ENCODE measurements at regions not wholly inside any gene's neighbourhood (a gene's known extent, or its start where the extent isn't known, plus 50 kb on each side); places are given as distances from the start of the nearest gene placed in this dataset.

DNA sequence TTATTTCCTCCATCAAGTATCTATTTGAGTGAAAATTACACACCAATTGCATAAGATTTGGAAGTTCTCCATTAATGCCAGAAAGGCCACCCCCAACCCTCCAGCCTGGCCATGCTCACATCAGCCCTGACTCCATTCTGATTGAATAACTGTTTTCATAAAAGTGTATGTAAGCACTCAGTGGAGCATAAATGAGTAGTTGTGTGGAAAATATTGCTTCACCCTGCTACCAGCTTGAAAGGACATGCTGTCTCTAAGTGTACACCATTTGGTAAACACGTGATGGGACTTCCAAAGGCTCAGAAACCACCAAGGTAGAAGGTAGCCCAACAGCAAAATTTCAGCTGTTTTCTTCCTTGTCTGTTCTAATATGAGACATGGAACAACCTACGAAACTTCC, 393.8 kb downstream of the ZNF385D start:
- DNase-seq (ENCODE audit: low spot score): no peak
- intact Hi-C loops (cut with DNase I): no loop called here

DNA sequence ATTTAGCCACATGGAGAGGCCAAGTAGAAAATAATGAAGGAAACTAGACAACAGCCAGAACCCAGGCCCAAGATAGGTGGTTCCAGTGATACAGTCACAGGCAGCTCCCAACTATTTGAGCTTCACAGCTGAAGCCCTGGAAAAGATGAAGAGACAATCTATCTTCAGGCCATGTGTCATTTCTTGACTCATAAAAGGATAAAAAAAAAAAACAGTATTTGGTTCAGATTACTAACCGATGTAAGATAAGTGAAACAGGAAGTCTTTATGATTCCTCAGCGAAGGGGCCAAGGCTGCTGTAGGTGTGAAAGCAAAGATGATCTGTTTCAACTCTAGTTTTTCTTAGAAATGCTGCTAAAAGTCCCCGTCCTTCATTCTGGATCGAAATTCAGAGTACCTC, 394.6 kb downstream of the ZNF385D start:
- intact Hi-C loops (cut with DNase I): no loop called here

DNA sequence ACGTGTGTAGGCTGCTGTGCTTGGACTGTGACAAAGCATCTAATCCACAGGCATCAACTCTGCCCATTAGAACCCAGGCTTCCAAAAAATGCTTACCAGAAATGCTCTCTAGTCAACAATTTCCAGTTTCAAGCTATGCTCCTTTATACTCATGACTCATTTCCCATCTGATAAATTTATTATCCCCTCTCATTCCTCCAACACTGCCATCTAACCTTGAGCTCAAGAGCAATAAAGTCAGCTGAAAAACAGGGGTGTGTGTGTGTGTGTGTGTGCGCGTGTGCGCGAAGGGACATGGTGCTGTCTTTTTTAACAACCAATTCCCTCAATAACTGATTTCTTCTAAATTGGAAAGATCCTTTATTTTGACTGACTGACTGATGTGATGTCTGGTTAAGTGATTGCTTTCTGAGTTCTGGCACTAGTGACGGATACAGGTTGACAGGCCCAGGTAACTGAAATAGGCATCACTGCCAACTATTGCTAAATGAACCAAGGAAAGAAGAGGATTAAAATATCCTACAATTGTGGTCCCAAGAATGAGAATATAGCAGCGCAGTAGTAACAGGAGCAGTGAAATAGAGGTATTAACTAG, 405.5 kb downstream of the ZNF385D start:
- intact Hi-C loops (cut with DNase I): no loop called here
- DNase-seq (ENCODE audit: low spot score): no peak

More for the DNA sequence above, 394.6 kb downstream of the ZNF385D start:
- no peak for DNase-seq (ENCODE audit: low spot score)

DNA sequence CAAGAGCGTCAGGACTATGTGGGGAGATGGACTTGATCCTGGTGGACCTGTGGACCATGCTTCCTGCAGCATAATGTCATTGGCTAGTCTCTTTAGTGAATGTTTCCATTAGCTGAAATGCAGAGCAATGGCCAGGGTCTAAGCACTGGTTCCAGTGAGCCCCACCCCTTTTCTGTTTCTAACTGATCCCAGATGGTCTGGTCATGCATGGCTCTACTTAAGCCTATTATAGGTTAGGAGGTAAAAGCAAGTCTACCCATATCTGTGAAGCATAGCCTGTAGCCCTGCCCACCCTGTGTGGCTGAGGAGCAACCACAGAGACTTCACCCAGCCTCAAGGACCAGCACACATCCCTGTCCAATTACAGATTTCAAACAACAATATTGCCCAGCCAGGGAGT, 419.2 kb downstream of the ZNF385D start:
- intact Hi-C loops (cut with DNase I): no loop called here
- no peak for DNase-seq (ENCODE audit: low spot score)

DNA sequence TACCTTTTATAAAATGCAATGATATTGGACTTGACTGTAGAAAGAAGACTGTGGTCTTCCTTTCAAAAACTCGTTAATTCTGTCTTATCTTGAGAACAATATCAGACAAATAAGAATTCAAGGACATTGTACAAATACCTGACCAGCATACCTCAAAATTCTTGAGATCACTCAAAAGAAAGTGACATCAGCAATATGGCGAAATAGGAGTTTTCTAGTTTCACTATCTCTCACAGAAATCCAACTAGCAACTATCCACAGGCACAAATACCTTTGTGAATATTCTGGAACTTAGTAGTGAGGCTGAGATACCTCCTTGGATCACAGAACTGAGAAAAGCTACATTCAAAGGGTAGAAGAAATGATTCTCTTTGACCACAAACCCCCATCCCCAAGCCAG, 419.7 kb downstream of the ZNF385D start:
- no peak for DNase-seq (ENCODE audit: low spot score)
- intact Hi-C loops (cut with DNase I): no loop called here

DNA sequence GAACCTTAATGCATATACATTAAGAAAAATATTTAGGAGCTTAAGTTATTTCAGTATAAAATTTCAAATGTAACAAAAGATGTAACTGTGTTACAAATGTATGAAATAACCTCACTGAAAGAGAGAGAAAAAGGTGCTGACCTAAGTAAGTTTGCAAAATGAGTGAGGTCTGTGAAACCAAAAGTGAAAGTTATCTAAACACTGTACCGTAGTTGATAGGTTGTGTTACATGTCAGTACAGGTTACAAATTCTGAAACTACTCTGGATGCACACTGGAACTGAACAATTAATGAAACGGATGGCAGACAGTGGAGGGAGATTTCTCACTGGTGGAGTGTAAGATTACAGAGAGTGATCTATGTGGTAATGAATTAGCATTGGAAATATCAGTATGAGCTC, 420.7 kb downstream of the ZNF385D start:
- intact Hi-C loops (cut with DNase I): no loop called here
- no peak for DNase-seq (ENCODE audit: low spot score)

DNA sequence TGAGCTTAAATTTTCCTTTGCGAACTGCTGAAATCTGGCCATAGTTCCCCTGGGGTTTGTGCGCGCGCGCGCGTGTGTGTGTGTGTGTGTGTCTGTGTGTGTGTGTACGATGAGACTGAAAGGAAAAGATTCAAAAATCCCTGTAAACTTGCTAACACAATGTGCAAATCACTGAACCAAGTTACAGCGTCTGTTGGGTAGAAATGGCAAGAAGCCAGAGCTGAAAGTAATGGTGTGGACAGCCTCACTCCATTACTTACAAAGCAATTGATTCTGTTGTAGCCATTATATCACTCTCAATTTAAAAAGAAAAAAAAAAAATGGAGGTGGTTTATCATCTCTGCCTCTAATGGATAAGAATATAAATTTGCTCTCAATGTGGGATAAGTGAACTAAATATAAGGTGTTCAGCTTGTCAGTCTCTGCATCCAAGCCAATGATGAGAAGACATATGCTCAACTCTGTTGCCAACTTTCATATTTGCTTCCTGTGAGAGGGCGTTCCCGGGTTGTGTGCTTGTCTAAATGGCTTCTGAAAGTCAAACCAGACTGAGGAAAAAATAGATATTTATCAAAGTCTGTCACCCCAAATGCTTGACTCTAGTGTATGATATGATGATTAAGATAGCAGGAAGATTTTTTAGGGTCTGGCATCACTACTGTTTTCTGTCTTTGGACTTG, 422.2 kb downstream of the ZNF385D start:
- intact Hi-C loops (cut with DNase I): no loop called here
- DNase-seq (ENCODE audit: low spot score): no peak

DNA sequence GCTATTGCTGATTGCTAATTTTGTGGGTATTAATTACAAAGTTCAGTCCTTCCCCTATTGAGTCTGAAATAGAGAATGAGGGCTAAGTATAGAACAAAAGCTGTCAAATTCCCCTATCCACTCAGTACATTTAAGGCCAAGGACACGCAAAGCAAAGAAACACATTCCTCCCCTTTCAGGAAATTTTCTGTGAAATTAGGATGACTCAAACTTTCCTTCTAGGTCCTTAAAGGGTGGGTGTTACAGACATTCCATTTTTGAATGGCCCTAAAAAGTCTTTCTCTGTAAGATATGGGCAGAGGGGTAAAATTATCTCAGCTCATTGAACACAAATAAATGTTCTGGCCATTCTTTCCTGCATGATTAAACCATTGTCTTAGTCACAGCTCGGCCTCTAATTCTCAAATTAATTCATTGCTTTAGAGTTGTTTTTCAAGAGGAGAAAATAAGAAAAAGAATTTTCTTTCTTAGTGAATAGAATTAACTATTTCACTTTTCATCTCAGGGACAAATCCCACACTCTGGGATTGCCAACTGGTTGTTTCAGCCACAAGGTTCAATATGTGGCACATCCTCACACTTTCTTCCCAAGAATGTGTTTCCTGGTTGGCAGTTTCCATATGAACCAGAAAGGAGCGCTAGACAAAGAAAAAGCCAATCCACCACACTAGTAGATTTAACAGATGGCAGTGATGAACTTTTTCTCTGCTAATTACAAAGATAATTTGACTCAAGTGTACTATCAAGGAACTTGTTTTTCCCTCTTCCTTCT, 424.1 kb downstream of the ZNF385D start:
- no peak for DNase-seq (ENCODE audit: low spot score)
- intact Hi-C loops (cut with DNase I): no loop called here

DNA sequence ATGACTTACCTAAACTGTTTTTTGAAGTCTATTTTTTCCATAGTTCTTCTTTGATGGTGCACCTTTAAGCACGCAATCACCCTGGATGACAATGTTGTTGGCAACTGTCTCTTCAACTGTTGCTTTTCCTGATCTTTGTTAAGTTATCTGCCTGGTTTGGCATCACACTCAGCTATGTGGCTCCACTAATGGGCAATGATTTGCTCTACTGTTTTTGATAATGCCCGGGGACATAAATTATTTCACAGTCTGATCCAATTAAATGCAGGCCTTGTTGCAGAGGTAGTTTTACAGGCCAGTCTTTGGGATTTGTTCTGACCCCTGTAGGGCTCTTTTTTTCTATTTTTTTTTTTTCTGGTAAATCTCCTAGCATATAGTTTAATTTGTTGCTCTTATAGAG, 436.3 kb downstream of the ZNF385D start:
- DNase-seq (ENCODE audit: low spot score): no peak

DNA sequence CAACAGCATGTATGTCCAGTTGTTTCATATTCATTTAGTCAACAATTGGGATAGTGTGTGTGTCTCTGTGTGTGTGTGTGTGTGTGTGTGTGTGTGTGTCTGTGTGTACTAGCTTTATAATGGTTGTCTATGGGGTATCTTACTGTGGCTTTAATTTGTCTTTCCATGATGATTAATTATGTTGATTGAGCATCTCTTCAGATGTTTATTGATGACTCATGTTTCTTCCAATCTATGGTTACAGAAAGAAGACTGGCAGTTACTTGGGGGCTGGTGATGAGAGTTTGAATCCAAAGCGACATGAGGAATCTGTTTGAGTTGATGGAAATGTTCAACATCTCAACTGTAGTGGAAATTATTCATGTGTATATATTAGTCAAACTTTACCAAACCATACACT, 440.1 kb downstream of the ZNF385D start:
- intact Hi-C loops (cut with DNase I): no loop called here
- DNase-seq (ENCODE audit: low spot score): no peak

More for the DNA sequence above, 436.3 kb downstream of the ZNF385D start:
- intact Hi-C loops (cut with DNase I): no loop called here

DNA sequence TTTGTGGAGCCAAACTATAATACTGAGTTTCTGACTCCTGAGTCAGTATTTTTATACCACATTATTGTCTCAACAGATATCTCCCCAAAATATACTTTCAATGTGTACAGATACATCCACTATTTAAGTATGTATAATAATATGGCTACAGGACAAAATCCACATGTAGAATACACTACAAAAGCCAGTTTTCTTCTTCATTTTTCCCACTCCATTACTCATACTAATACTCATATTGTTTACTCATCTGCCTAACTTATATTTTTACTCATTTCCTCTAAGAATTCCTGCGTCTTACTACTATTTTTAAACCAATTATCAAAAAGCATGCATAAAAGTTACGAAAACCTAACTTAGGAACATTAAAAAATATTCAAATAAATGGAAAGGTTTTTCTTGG, 440.8 kb downstream of the ZNF385D start:
- no peak for DNase-seq (ENCODE audit: low spot score)
- intact Hi-C loops (cut with DNase I): no loop called here

DNA sequence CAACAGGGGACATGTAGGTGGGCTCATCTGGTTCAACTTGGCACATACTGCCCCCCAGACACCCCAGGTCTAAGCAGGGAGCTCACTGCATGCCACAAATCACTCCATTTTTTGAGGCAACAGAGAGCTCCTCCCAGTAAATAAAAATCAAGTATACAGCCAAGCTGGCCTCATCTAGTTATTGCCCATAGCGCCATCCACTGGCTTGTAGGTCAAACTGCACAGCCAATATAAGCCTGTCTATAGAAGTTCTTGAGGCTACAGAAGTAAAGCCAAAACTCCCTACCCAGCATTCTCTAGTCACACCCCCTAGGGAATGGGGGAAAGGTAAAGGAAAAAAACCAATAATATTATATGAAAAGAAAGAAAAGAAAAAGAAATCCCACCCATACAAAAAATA, 453.7 kb downstream of the ZNF385D start:
- intact Hi-C loops (cut with DNase I): no loop called here

DNA sequence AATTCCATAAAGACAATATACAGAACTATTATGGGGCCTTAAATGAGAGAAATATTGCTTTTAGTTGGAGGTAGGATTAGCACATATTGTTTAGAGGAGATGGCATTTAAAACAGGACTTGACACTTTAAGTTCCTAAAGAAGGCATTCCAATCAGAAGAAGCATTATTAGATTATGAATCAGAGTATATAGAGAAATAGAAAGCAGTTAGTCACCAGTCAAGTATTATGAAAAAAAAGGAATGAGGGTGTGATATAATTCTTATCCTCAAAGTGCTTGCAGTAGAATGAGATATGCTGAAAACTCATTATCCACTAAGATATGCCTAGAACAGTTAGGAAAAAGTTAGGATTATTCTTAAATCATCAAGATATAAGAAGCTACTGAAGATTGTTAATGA, 456.2 kb downstream of the ZNF385D start:
- no peak for DNase-seq (ENCODE audit: low spot score)
- intact Hi-C loops (cut with DNase I): no loop called here

More for the DNA sequence above, 453.7 kb downstream of the ZNF385D start:
- no peak for DNase-seq (ENCODE audit: low spot score)

DNA sequence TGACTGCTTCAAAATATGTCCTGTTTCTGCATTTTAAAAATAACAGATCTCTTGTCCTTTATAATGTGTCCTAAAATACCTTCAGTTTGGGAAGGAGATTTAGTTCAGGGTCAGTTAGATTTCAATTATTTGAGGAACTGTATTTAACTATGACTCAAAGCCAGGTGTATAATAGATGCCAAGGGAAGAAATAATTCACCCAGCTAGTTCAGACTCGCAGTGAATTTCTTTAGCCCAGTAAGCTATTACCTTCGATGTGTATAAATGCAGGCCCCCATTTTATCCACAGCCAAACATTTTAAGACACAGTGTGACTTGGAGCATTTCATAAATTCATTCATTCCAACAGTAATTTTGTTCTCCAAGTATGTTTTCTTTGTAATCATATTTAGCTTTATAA, 458.0 kb downstream of the ZNF385D start:
- intact Hi-C loops (cut with DNase I): no loop called here
- no peak for DNase-seq (ENCODE audit: low spot score)

DNA sequence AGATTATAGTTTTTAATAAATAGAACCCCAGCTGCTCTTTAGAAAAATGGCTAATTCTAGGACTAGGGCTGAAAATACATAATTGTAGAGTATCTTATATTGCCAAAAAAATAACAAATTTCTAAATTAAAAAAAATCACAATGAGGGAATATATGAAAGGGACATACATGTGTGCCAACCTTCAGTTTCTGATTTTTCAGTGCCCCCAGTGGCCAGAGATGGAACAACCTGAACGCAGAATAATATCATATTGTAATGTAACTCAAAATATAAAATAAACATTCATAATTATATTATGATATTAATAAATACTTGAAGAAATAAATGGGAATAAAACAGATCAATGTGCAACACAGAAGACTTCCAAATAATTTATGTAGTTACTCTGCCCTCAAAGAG, 460.5 kb downstream of the ZNF385D start:
- intact Hi-C loops (cut with DNase I): no loop called here
- DNase-seq (ENCODE audit: low spot score): no peak

DNA sequence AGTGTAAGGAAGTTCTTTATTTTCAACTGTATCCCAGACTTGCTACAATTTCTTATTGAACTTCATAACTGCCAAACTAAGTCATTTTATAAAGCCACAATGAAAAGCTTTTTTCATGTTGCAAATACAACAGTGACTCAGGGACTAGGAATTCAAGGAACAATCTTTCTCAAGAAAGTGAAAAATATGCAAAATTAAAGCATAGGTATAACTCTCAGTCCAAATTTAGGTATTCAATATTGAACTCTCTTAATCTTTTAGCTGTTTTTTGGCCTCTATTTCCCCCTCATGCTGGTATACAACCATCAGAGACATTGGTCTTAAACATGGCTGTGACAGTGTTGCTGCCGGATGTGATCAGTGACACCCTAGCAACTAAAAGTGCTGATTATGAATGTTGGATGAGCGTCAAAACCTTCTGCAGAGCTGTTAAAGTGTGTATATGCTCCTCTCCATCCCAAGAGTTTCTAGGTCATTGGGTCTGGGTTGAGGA, 476.9 kb downstream of the ZNF385D start:
- no peak for DNase-seq (ENCODE audit: low spot score)
- intact Hi-C loops (cut with DNase I): no loop called here

DNA sequence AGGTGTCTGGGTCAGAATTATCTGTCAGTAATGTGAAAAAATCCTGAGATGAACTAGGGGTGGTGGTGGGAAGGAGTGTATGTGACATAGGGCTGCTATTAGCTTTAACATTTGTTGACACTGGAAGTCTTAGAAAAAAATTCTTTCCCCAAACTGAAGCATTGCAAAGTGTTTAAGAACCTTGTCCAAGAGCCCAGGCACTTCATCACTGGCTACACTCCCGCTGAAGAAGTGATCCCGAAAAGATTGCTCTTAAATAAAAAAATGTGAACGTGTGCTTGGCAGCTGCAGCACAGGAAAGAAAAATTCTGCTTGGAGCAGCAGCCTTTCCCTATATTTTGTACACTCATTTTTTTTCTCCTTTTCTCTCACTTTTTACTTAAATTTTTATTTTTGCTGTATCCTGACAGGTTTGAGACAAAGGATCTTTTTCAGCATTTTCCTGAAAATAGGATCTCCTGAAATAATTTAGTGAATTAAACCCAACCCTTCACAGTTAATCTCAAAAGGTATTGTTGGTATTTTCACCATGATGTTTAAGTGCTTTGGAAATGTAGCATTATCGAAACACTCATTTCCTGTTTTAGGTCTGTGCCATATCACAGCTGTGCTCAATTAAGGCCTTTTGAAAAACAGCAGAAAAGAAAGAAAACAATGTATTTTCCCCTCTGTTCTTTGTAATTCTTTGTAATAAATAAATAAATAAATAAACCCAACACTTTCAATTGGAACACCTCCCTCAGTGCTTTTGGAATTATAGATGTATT, 477.6 kb downstream of the ZNF385D start:
- intact Hi-C loops (cut with DNase I): no loop called here
- DNase-seq (ENCODE audit: low spot score): no peak

DNA sequence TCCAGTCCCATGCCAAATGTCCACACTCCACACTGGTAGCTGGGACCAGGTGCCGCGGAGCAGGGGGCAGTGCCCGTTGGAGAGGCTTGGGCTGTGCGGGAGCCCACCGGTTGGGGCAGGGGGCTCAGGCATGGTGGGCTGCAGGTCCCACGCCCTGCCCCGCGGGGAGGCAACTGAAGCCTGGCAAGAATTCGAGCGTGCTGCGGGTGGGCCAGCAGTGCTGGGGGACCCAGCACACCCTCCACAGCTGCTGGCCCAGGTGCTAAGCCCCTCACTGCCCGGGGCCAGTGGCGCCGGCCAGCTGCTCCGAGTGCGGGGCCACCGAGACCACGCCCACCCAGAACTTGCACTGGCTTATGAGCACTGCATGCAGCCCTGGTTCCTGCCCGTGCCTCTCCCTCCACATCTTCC, 479.4 kb downstream of the ZNF385D start:
- intact Hi-C loops (cut with DNase I): no loop called here
- no peak for DNase-seq (ENCODE audit: low spot score)

DNA sequence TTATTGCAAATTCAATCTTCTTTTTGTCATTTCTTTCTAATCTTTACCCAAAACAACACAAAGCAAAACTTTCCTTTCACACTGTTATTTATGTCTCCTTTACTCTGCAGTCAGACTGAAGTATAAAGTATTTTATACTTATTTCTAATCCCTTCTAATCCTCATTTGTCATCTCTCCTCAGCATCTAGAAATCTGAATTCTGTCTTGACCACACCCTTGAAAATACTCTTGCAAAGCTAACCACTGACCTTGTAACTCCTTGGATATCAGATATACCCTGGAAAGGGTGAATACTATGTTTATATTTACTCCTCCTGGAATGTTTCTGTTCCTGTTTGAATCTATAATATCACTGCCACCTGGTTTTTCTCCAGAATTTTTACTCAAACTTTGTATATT, 481.1 kb downstream of the ZNF385D start:
- DNase-seq (ENCODE audit: low spot score): no peak
- intact Hi-C loops (cut with DNase I): no loop called here

DNA sequence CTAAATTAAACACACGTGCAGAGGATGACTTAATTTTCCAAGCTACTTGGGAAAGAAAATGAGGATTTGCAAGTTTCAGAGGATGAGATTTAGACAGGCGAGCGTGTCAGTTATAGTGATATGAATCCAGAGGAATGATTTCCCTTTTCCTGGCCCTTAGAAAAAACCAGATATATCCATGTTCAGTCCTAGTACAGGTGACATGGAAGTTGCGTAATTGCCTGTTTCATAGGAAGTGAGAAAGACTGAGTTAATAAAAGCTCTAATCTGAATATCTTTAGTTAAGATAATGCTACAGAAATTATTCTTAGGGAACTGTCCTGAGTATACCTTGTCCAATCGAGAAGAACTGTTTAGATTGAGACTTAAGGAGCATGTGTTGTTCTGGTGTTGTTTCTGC, 490.5 kb downstream of the ZNF385D start:
- DNase-seq (ENCODE audit: low spot score): no peak
- intact Hi-C loops (cut with DNase I): no loop called here
